NAMALWA (cell line): ENCODE measurements at regions not wholly inside any gene's neighbourhood (a gene's known extent, or its start where the extent isn't known, plus 50 kb on each side); places are given as distances from the start of the nearest gene placed in this dataset.

ENCODE experiments used
- DNase-seq: peaks from one replicate; pipeline ENCODE4 v3.0.0-alpha.2; 2015; ENCODE audit warnings: low spot score

GRCh38 chr19:28680111-28680510 lies 532.8 kb downstream of the UQCRFS1 start:
- no peak for DNase-seq

- no peak for DNase-seq
Measured at GRCh38 chr19:28670836-28671235, 542.1 kb downstream of the UQCRFS1 start.

DNA sequence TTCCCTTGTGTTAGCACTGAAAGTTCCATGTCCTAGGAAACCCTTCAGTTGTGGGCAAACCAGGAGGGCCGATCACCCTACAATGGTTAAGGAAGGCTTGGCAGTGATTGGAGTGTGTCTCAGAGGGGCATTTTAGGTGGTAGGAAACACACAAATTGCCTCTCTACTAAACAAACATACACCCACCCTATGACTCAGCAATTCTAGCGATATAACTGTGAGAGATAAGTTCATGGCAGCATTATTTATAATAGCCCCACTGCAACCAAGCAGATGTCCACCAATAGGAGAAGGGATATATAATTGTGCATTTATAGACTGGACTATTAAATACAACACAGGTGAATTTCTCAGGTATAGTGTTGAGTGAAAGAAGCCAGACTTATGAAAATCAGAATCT lies 543.1 kb downstream of the UQCRFS1 start:
- DNase-seq = no peak

DNA sequence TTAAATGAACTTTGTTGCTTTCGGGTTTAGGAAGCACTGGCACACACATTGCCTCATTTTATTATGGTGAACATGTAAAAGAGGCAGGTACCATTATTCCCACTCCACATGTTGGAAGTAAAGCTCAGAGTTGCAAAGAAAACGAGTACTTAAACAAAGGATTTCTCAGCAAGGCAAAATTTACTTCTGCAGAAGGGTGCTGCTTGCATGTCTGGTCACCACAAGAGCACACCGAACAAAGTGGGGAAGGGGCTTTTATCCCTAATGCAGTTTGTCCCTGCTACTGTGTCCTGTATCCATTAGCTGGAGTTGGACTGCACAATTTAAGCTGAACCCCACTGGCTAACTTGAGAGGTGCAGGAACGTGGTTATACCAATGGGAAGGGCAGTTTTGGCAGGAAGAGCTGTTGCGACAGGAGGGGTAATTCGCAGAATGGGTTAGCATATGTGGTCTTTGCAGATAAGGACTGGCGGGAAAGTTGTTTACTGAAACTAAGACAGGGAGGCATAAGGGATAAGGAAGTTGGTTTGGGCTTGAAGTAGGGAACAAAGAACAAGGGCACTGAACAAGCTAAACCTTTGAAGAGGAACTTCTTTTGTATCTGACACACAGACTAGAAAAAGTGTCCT lies 545.5 kb downstream of the UQCRFS1 start:
- no peak for DNase-seq

GRCh38 chr19:28665748-28666147 lies 547.2 kb downstream of the UQCRFS1 start:
- DNase-seq = no peak

DNA sequence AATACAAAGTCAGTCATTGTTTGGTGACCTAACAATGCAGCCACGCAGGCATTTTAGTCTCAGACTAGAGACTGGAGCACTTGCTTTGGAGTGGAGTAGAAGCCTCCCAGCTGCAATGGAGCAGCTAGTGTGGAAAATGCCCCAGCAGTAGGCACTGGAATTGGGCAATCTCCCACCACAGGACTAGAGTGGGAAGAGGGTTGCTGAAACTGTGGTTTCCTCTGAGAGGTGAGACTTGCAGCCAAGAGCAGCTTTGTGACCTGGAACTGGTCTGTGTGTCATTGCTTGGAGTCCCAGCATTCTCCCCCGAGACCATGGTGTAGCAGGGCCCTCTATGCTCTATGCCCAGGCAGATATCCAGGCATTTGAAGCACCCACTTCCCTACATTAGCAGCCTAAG lies 556.3 kb downstream of the UQCRFS1 start:
- no peak for DNase-seq

- no peak for DNase-seq
Measured at GRCh38 chr19:28655054-28655453, 557.9 kb downstream of the UQCRFS1 start.

DNA sequence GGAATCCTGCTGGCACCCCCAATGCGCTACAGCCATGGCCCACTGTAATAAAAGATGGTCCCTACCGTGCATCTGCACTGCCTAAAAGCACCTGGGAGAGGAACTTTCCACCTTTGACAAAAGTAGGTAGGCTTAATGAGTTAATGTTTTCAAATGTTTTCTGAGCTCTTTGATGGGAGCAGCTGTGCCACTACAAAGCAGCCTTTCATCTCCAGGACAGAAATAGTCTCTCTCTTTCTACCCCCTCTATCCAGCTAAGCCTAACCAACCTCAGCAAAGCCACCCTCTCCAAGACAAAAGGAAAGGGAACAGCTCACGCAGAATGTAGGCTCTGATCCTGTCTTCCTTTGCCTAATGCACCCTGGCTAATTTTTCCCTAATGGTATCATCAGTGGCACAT lies 560.2 kb downstream of the UQCRFS1 start:
- DNase-seq = no peak

GRCh38 chr19:28646629-28647028 lies 566.3 kb downstream of the UQCRFS1 start:
- no peak for DNase-seq

DNA sequence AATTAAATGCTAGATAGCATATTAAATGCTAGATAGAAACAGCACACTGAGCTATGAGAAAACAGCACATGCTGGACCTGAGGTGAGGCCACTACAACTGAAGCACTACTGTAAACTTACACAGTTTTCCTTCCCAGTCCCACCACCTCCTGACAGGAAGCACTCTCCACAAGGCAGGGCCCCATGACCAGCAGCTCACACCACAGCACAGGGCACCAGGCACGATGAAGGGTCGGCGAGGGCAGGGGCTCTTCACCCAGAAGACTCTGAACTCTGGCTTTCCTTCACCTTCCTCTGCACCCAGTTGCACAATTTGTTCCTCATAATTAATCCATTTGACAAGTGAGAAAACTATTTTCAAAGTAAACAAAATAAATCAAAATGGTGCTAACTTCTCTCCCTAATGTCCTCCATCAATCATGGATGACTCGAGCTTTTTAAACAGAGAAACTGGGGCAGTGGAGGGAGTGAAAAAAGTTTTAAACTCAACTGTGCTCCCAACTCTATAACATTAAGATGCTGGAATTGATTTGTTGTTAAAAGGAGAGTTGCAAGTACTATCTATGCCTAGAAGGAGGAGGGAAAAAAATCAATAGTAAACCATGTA lies 568.7 kb downstream of the UQCRFS1 start:
- no peak for DNase-seq

- DNase-seq = no peak
Measured at GRCh38 chr19:28642787-28643683, 569.9 kb downstream of the UQCRFS1 start.

DNA sequence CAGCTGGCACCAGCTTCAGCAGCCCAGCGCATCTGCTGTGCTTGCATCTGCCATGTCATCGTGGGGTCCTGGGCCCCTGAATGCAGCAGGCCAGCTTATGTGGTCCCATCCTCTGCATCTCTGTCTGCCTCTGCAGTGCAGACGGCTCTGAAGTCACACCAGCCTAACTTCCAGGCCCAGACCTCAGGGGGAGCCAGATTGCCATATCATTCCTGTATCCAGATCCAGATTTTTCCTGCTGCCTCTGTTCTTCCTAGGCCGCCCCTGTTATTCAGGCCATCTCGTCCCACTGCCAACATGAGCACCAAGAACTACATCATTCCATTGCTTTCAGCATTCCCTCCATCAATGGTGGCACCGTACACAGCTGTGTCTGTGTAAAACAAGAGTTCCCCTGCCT lies 571.6 kb downstream of the UQCRFS1 start:
- DNase-seq = no peak

DNA sequence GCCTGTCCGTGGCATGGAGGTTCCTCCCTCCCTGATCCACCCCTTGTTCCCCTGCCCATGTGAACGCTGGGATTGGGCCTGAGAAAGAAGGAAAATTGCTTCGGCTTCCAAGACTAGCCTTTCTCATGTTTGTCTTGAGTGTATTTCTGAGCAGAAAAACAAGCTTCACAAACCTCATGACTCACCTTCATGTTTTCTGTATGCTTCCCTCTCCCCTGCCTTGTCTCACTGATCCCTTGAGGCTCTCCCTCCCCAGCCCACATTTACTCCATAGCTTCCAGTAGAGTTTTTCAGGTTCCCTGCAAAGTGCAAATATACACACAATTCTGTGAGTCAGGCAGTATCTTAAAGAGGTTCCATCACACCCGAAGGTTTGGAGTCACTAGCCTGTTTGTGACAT lies 572.4 kb downstream of the UQCRFS1 start:
- DNase-seq = no peak

- DNase-seq = no peak
Measured at GRCh38 chr19:28638445-28638844, 574.5 kb downstream of the UQCRFS1 start.

DNA sequence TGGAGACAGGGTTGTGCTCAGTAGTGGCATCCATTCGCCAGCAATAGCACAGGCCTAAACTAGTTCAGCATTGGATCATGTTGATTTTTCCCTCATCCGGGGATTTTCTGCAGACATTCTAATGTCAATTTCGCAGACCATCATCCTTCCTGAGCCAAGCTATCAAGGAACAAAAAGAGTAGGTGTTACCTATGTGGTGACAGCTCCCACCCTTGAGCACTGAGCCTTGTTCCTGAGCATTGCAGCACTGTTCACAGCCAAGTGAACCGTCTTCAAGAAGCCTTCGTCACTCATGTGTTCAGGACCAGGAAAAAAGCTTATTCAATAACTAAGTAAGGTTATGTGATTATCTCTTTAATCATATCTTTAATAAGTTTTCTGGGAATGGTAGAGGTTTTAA lies 576.2 kb downstream of the UQCRFS1 start:
- DNase-seq = no peak

DNA sequence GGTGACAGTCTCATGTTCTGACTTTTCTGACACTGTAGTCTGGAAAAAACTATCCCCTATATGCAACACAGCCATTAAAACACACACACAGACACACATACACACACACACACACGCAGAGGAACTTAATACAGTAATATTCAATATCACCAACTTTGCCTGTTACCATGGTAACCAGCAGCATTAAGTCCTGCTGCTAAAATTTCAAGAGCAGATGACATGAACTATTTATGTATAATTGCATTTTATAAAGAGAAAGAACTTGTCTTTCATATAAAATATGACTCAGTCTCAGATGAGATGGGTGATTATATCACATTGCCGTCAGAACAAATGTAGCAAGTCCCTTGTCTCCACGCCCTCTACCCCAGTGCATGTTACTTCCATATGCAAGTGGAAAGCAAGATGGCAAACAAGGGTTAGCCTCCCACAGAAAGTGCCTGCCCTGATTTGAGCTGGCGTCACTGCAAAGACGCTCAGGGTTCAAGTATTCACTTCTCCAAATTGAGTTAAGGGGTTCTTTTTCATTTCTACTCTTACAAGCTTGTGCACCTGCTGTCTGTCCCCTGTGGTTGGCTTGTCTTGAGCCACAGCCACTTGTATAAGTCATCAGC lies 576.8 kb downstream of the UQCRFS1 start:
- DNase-seq = no peak

DNA sequence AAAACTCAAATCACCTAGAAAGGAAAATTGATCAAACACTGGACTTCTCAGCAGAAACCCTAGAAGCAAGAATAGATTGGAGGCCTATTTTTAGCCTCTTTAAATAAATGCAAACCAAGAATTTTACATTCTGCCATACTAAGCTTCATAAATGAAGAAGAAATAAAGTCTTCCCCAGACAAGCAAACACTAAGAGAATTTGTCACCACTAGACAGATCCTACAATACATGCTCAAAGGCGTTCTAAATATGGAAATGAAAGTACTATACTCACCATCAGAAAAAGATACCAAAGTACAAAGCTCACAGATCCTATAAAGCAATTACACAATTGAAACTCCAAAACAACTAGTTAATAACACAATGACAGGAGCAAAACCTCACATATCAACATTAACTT lies 578.1 kb downstream of the UQCRFS1 start:
- no peak for DNase-seq

- DNase-seq = no peak
Measured at GRCh38 chr19:28634019-28634328, 579.0 kb downstream of the UQCRFS1 start.

DNA sequence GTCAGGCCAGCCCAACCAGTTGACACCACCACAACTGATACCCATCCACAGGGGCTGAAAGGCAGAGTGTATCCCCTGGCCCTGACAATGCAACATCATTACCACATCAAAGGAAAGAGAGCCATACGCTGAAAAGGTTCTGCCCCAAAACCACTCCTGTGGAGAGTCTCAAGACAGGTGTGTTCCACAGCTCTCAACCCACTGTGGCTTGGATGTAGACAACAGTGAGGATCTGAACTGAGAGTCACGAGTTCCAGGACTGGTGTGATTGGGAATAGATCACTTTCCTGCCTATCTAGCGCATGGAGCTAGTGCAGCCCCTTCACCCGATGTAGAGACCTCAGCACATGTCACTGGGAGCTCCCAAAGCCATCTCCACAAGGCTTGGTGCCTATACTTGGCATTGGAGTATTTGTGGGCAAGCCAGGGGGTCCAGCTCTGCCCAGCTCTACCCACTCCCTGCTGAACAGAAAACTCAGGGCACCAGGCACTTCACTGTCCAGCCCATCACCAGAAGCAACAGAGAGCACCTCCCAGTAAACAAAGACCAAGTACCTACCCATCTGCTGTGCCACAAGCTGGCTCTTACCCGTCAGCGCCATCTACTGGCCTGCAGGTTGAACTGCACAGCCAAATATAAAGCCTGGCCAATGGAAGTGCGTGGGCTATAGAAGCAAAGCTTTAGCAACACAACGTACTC lies 579.5 kb downstream of the UQCRFS1 start:
- peak; percentile 89 for DNase-seq

DNA sequence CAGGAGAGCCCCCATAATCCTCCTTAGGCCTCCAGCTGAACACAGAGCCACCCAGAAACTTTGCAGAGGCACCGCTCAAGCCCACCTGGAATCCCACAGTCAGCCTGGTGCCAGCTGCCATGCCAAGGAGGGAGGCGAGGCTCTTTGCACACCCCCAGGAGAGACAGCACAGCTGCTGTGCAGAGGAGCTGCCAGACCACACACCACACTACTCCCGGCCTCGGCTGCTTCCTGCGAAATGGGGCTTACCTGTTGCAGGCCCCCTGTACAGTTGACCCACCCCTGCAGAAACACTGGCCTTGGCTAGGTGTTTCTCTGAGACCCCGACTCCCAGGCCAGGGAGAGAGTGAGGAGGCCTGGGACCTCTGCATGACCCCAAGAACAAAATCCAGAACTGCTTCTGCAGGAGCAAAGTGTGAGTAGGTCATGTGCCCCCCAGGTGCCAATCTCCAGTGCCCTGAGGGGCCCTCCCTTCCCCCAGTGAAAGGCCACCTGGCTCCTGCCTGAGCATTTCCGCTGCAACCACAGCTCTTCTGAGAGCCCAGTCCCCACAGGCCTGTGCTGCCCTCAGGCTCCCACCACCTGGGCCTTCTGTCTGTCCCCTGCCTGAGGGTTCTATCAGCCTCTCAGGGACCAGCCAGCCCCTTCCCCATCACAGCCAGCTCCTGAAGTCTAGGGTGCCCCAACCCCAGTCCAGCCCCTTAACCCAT lies 580.4 kb downstream of the UQCRFS1 start:
- peak; percentile 79 for DNase-seq

- peak; percentile 54 for DNase-seq
Measured at GRCh38 chr19:28631961-28632360, 581.0 kb downstream of the UQCRFS1 start.

DNA sequence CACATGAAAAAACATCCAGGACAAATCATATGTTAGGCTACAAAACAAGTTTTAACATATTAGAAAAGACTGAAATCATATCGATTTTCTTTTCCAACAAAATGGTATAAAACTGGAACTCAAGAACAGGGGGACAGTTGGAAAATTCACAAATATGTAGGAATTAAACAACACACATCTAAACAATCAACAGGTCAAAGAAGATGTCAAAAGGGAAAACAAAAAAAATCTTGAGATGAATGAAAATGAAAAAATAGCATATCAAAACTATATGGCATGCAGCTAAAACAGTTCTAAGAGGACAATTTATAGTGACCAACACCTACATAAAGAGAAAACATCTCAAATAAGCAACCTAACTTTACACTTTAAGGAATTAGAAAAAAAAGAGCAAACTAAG lies 585.3 kb downstream of the UQCRFS1 start:
- DNase-seq = no peak
